Osteocyte (in vitro differentiated cells): ENCODE measurements at regions not wholly inside any gene's neighbourhood (a gene's known extent, or its start where the extent isn't known, plus 50 kb on each side); places are given as distances from the start of the nearest gene placed in this dataset.

Source experiments
- DNase-seq: peaks from one replicate; pipeline ENCODE4 v3.0.0; 2021; ENCODE audit warnings: mixed read lengths; ENCODE audit not compliant: unreplicated experiment; ENCODE audit errors: extremely low spot score
- H3K27ac Mint-ChIP-seq: one replicate; pipeline ENCODE4 v1.8.0; 2021; ENCODE audit warnings: mild to moderate bottlenecking, mixed read lengths; ENCODE audit not compliant: unreplicated experiment
- H3K27me3 Mint-ChIP-seq: one replicate; pipeline ENCODE4 v1.8.0; 2021; ENCODE audit warnings: mixed read lengths; ENCODE audit not compliant: unreplicated experiment
- H3K36me3 Mint-ChIP-seq: one replicate; pipeline ENCODE4 v1.8.0; 2021; ENCODE audit warnings: mixed read lengths; ENCODE audit not compliant: unreplicated experiment
- H3K4me1 Mint-ChIP-seq: one replicate; pipeline ENCODE4 v1.8.0; 2021; ENCODE audit warnings: mixed read lengths; ENCODE audit not compliant: unreplicated experiment
- H3K4me3 Mint-ChIP-seq: one replicate; pipeline ENCODE4 v1.8.0; 2021; ENCODE audit warnings: mild to moderate bottlenecking, moderate library complexity, mixed read lengths; ENCODE audit not compliant: unreplicated experiment
- H3K9me3 Mint-ChIP-seq: one replicate; pipeline ENCODE4 v1.8.0; 2021; ENCODE audit warnings: mixed read lengths; ENCODE audit not compliant: unreplicated experiment
- CTCF ChIP-seq: fragments of 200-600 bp; sonication (generic); IDR thresholded peaks from 2 replicates; pipeline ENCODE4 v1.5.0; 2021; ENCODE audit warnings: antibody characterized with exemption, mild to moderate bottlenecking, moderate library complexity

- DNase-seq, result no peak
- H3K4me3 Mint-ChIP-seq, result no peak overlapping the region
- no peak for TF ChIP-seq CTCF
These were observed 87.4 kb upstream of the COX10 start for GRCh38 chr17:13981881-13982280.

GRCh38 chr17:13984956-13985355 is 84.3 kb upstream of the COX10 start:
- Mint-ChIP-seq H3K9me3 (no peaks in the 10 kb centered on the region), H3K27me3 (no peaks in the 10 kb centered on the region), H3K4me3 (no peak overlapping the region), H3K4me1 (peaks cover 6% of the 10 kb centered on the region), H3K27ac (no peak overlapping the region), H3K36me3 (no peaks in the 10 kb centered on the region)
- no peak for DNase-seq
- no peak for TF ChIP-seq CTCF

More at GRCh38 chr17:13981881-13982280, 87.4 kb upstream of the COX10 start:
- Mint-ChIP-seq H3K36me3 (no peaks in the 10 kb centered on the region), H3K9me3 (no peaks in the 10 kb centered on the region), H3K27ac (no peak overlapping the region), H3K4me1 (peaks cover 6% of the 10 kb centered on the region), H3K27me3 (no peaks in the 10 kb centered on the region)

- H3K27me3 Mint-ChIP-seq, result no peaks in the 10 kb centered on the region
- peaks cover 6% of the 10 kb centered on the region for H3K4me1 Mint-ChIP-seq
- no peak overlapping the region for H3K27ac Mint-ChIP-seq
- H3K4me3 Mint-ChIP-seq, result no peak overlapping the region
- no peaks in the 10 kb centered on the region for H3K36me3 Mint-ChIP-seq
- DNase-seq, result no peak
- TF ChIP-seq CTCF, result no peak
- H3K9me3 Mint-ChIP-seq, result no peaks in the 10 kb centered on the region
These were observed 82.4 kb upstream of the COX10 start for GRCh38 chr17:13986855-13987254.

- DNase-seq, result no peak
- Mint-ChIP-seq H3K27me3 (no peaks in the 10 kb centered on the region), H3K9me3 (no peaks in the 10 kb centered on the region), H3K4me3 (no peak overlapping the region), H3K27ac (no peak overlapping the region), H3K36me3 (no peaks in the 10 kb centered on the region), H3K4me1 (no peaks in the 10 kb centered on the region)
- no peak for TF ChIP-seq CTCF
These were observed 80.2 kb upstream of the COX10 start for GRCh38 chr17:13989138-13989537.

- H3K4me3 Mint-ChIP-seq, result no peak overlapping the region
- no peaks in the 10 kb centered on the region for H3K27me3 Mint-ChIP-seq
- H3K4me1 Mint-ChIP-seq, result peaks cover 12% of the 10 kb centered on the region
- DNase-seq, result no peak
- no peaks in the 10 kb centered on the region for H3K36me3 Mint-ChIP-seq
- no peaks in the 10 kb centered on the region for H3K9me3 Mint-ChIP-seq
- no peak overlapping the region for H3K27ac Mint-ChIP-seq
- TF ChIP-seq CTCF, result no peak
These were observed 76.2 kb upstream of the COX10 start for GRCh38 chr17:13993106-13993505.
